Mesenchymal stem cell (in vitro differentiated cells and primary cell): ENCODE measurements at regions not wholly inside any gene's neighbourhood (a gene's known extent, or its start where the extent isn't known, plus 50 kb on each side); places are given as distances from the start of the nearest gene placed in this dataset.

Experiments used
- DNase-seq: peaks from one replicate; pipeline ENCODE4 v3.0.0-alpha.2; 2013
- H2AFZ ChIP-seq: one replicate; pipeline ENCODE4 v1.6.1; 2013; ENCODE audit warnings: low read depth, mild to moderate bottlenecking, control low read depth, inconsistent platforms, low read length, moderate library complexity
- H2AK5ac ChIP-seq: 2 replicates; pipeline ENCODE4 v1.6.1; 2013; ENCODE audit warnings: low read length, moderate library complexity, mild to moderate bottlenecking, inconsistent platforms; ENCODE audit not compliant: severe bottlenecking
- H2BK120ac ChIP-seq: one replicate; pipeline ENCODE4 v1.6.1; 2013; ENCODE audit warnings: low read depth, mild to moderate bottlenecking, inconsistent platforms, low read length, moderate library complexity
- H2BK12ac ChIP-seq, 2 experiments: one replicate each; pipeline ENCODE4 v1.6.1; 2013; ENCODE audit warnings: inconsistent platforms in 2 of 2, low read length in 2 of 2, mild to moderate bottlenecking in 2 of 2, moderate library complexity in 2 of 2, control low read depth in 1 of 2
- H2BK15ac ChIP-seq: one replicate; pipeline ENCODE4 v1.6.1; 2013; ENCODE audit warnings: mild to moderate bottlenecking, low read depth, inconsistent platforms; ENCODE audit not compliant: poor library complexity, severe bottlenecking
- H2BK5ac ChIP-seq: 2 replicates; pipeline ENCODE4 v1.6.1; 2013; ENCODE audit warnings: low read depth, mild to moderate bottlenecking, low read length, control low read depth, inconsistent platforms; ENCODE audit not compliant: poor library complexity, severe bottlenecking
- H3K14ac ChIP-seq, 2 experiments: one replicate each; pipeline ENCODE4 v1.6.1; 2013; ENCODE audit warnings: inconsistent platforms in 2 of 2, low read length in 2 of 2, control low read depth in 1 of 2, mild to moderate bottlenecking in 1 of 2, moderate library complexity in 1 of 2
- H3K18ac ChIP-seq, 2 experiments: one replicate each; pipeline ENCODE4 v1.6.1; 2013; ENCODE audit warnings: inconsistent platforms in 2 of 2, low read length in 2 of 2, control low read depth in 1 of 2, low read depth in 1 of 2, mild to moderate bottlenecking in 1 of 2
- H3K23ac ChIP-seq, 2 experiments: one replicate each; pipeline ENCODE4 v1.6.1; 2013; ENCODE audit warnings: inconsistent platforms in 2 of 2, low read length in 2 of 2, mild to moderate bottlenecking in 2 of 2, moderate library complexity in 2 of 2, control low read depth in 1 of 2
- H3K27ac ChIP-seq: 2 replicates; pipeline ENCODE4 v1.5.1; 2013; ENCODE audit warnings: mild to moderate bottlenecking, moderate library complexity, low read length, control low read depth, inconsistent platforms; ENCODE audit not compliant: poor library complexity, severe bottlenecking
- H3K27me3 ChIP-seq, 2 experiments: 2 replicates each; pipeline versions ENCODE4 v1.6.1 to v1.7.0; 2013; ENCODE audit warnings: low read length in 2 of 2, mild to moderate bottlenecking in 2 of 2, moderate library complexity in 2 of 2, control low read depth in 1 of 2, inconsistent platforms in 1 of 2; ENCODE audit not compliant: control insufficient read depth in 1 of 2, insufficient read depth in 1 of 2
- H3K36me3 ChIP-seq, 2 experiments: 2 replicates each; pipeline versions ENCODE4 v1.6.1 to v1.7.0; 2013; ENCODE audit warnings: low read length in 2 of 2, control low read depth in 1 of 2, inconsistent platforms in 1 of 2, low read depth in 1 of 2, mild to moderate bottlenecking in 1 of 2; ENCODE audit not compliant: insufficient read depth in 2 of 2, control insufficient read depth in 1 of 2
- H3K4ac ChIP-seq, 2 experiments: one replicate each; pipeline ENCODE4 v1.6.1; 2013; ENCODE audit warnings: inconsistent platforms in 2 of 2, low read length in 2 of 2, mild to moderate bottlenecking in 2 of 2, moderate library complexity in 2 of 2, control low read depth in 1 of 2, low read depth in 1 of 2
- H3K4me1 ChIP-seq: 2 replicates; pipeline ENCODE4 v1.6.1; 2013; ENCODE audit warnings: low read depth, low read length, control low read depth; ENCODE audit not compliant: control insufficient read depth, insufficient read depth
- H3K4me2 ChIP-seq: 2 replicates; pipeline ENCODE4 v1.6.1; 2013; ENCODE audit warnings: low read length, mild to moderate bottlenecking, inconsistent platforms; ENCODE audit not compliant: poor library complexity, severe bottlenecking
- H3K4me3 ChIP-seq, 2 experiments: 2 replicates each; pipeline versions ENCODE4 v1.5.1 to v1.7.0; 2013; ENCODE audit warnings: low read length in 2 of 2, mild to moderate bottlenecking in 2 of 2, control low read depth in 1 of 2, low read depth in 1 of 2; ENCODE audit not compliant: insufficient read depth in 1 of 2
- H3K79me1 ChIP-seq: replicated peaks from 2 replicates; pipeline ENCODE4 v1.6.1; 2013; ENCODE audit warnings: mild to moderate bottlenecking, control low read depth, low read length, inconsistent platforms; ENCODE audit not compliant: poor library complexity, severe bottlenecking
- H3K9ac ChIP-seq: 2 replicates; pipeline ENCODE4 v1.7.0; 2013; ENCODE audit warnings: mild to moderate bottlenecking, low read length, moderate library complexity
- H3K9me3 ChIP-seq: 2 replicates; pipeline ENCODE4 v1.7.0; 2013; ENCODE audit warnings: mild to moderate bottlenecking, low read length; ENCODE audit not compliant: control insufficient read depth
- H4K8ac ChIP-seq: one replicate; pipeline ENCODE4 v1.6.1; 2013; ENCODE audit warnings: inconsistent platforms, mild to moderate bottlenecking, low read length, moderate library complexity
- H4K91ac ChIP-seq: one replicate; pipeline ENCODE4 v1.6.1; 2013; ENCODE audit warnings: mild to moderate bottlenecking, low read length, inconsistent platforms
- WGBS: methylation state at CpG from one replicate; pipeline ENCODE4 v1.1.7; 2013; ENCODE audit warnings: mixed read lengths; 5-methylcytosine and 5-hydroxymethylcytosine counted together

GRCh38 chr16:35414563-35414962 is 1955.2 kb downstream of the TP53TG3F start:
- H3K9me3 ChIP-seq, result peaks cover 20% of the 10 kb centered on the region
- no peak overlapping the region for H3K14ac ChIP-seq
- H2AK5ac ChIP-seq, result no peak overlapping the region
- H3K23ac ChIP-seq, result no peak overlapping the region
- H3K27me3 ChIP-seq, result no peaks in the 10 kb centered on the region
- no peaks in the 10 kb centered on the region for H3K4me1 ChIP-seq
- H3K9ac ChIP-seq, result no peak overlapping the region
- no peak overlapping the region for H4K8ac ChIP-seq
- H3K27ac ChIP-seq, result no peak overlapping the region
- H2AFZ ChIP-seq, result no peak overlapping the region
- H4K91ac ChIP-seq, result no peak overlapping the region
- H2BK5ac ChIP-seq, result no peak overlapping the region
- H3K4me2 ChIP-seq, result no peak overlapping the region
- H3K4ac ChIP-seq, result no peak overlapping the region
- no peak overlapping the region for H2BK12ac ChIP-seq
- DNase-seq, result no peak
- H3K79me1 ChIP-seq, result no peaks in the 10 kb centered on the region
- WGBS, result 83% methylated on average over 19 of the region's 19 CpGs
- H3K36me3 ChIP-seq, result no peaks in the 10 kb centered on the region
- no peak overlapping the region for H2BK120ac ChIP-seq
- H3K18ac ChIP-seq, result no peak overlapping the region
- H3K4me3 ChIP-seq, result no peak overlapping the region
- no peak overlapping the region for H2BK15ac ChIP-seq

DNA sequence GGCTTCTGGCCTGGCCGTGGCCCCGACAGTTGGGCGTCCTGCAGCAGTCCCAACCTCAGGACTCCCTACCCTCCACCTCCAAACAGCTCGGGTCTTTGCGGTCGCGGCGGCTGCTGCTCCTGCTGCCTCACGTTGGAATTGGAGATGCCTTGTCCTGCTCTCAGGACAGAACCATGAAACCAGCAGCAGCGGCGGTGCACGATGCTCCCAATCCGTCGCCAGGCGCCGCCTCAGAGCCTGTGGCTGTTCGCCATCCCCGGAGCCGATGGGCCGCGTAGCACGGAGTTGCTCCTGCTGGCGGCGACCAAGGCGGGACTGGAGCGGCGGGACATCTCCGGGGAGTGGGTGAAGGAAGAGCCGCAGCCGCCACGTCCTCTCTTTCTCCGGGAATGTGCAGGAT is 1965.9 kb downstream of the TP53TG3F start:
- no peak overlapping the region for H2BK12ac ChIP-seq
- H2AK5ac ChIP-seq, result no peak overlapping the region
- no peak overlapping the region for H2BK15ac ChIP-seq
- DNase-seq, result no peak
- H3K27ac ChIP-seq, result no peak overlapping the region
- no peaks in the 10 kb centered on the region for H3K36me3 ChIP-seq
- H3K4ac ChIP-seq, result no peak overlapping the region
- H3K27me3 ChIP-seq, result no peaks in the 10 kb centered on the region
- no peaks in the 10 kb centered on the region for H3K79me1 ChIP-seq
- no peak overlapping the region for H2AFZ ChIP-seq
- no peak overlapping the region for H2BK5ac ChIP-seq
- no peak overlapping the region for H4K91ac ChIP-seq
- 91% methylated on average over 32 of the region's 32 CpGs for WGBS
- no peak overlapping the region for H3K9ac ChIP-seq
- no peak overlapping the region for H3K23ac ChIP-seq
- H3K9me3 ChIP-seq, result peaks cover 19% of the 10 kb centered on the region
- H4K8ac ChIP-seq, result no peak overlapping the region
- H2BK120ac ChIP-seq, result no peak overlapping the region
- no peak overlapping the region for H3K18ac ChIP-seq
- no peak overlapping the region for H3K4me2 ChIP-seq
- H3K4me1 ChIP-seq, result no peaks in the 10 kb centered on the region
- H3K14ac ChIP-seq, result no peak overlapping the region
- H3K4me3 ChIP-seq, result no peak overlapping the region

- H2AFZ ChIP-seq, result no peak overlapping the region
Measured at GRCh38 chr16:35431829-35432663, 1972.6 kb downstream of the TP53TG3F start.

GRCh38 chr16:35440875-35441274 is 1981.5 kb downstream of the TP53TG3F start:
- no peak overlapping the region for H2AK5ac ChIP-seq
- no peak overlapping the region for H4K8ac ChIP-seq
- no peak overlapping the region for H3K23ac ChIP-seq
- no peak overlapping the region for H2AFZ ChIP-seq
- no peaks in the 10 kb centered on the region for H3K27me3 ChIP-seq
- H2BK5ac ChIP-seq, result no peak overlapping the region
- no peak overlapping the region for H3K4me2 ChIP-seq
- no peak overlapping the region for H3K14ac ChIP-seq
- H3K4me1 ChIP-seq, result no peaks in the 10 kb centered on the region
- no peak overlapping the region for H2BK12ac ChIP-seq
- no peak overlapping the region for H2BK120ac ChIP-seq
- peaks cover 81% of the 10 kb centered on the region for H3K9me3 ChIP-seq
- no peak overlapping the region for H2BK15ac ChIP-seq
- DNase-seq, result no peak
- no peak overlapping the region for H3K4me3 ChIP-seq
- no peaks in the 10 kb centered on the region for H3K79me1 ChIP-seq
- H3K18ac ChIP-seq, result no peak overlapping the region
- no peak overlapping the region for H3K27ac ChIP-seq
- no peaks in the 10 kb centered on the region for H3K36me3 ChIP-seq
- no peak overlapping the region for H3K4ac ChIP-seq
- no peak overlapping the region for H3K9ac ChIP-seq
- no peak overlapping the region for H4K91ac ChIP-seq

More at GRCh38 chr16:35431829-35432663, 1972.6 kb downstream of the TP53TG3F start:
- H3K4me2 ChIP-seq, result no peak overlapping the region
- DNase-seq, result no peak
- H3K9ac ChIP-seq, result no peak overlapping the region
- H3K18ac ChIP-seq, result no peak overlapping the region
- no peak overlapping the region for H2BK120ac ChIP-seq
- no peak overlapping the region for H2BK5ac ChIP-seq
- no peak overlapping the region for H2AK5ac ChIP-seq
- H3K27ac ChIP-seq, result no peak overlapping the region
- H2BK15ac ChIP-seq, result no peak overlapping the region
- H3K9me3 ChIP-seq, result peaks cover 34% of the 10 kb centered on the region
- H3K4ac ChIP-seq, result no peak overlapping the region
- H3K4me1 ChIP-seq, result no peaks in the 10 kb centered on the region
- H3K14ac ChIP-seq, result no peak overlapping the region
- WGBS, result 8% methylated on average over 4 of the region's 4 CpGs
- H3K4me3 ChIP-seq, result no peak overlapping the region
- no peak overlapping the region for H3K23ac ChIP-seq
- H3K79me1 ChIP-seq, result no peaks in the 10 kb centered on the region
- H4K91ac ChIP-seq, result no peak overlapping the region
- H3K36me3 ChIP-seq, result no peaks in the 10 kb centered on the region
- no peak overlapping the region for H2BK12ac ChIP-seq
- no peaks in the 10 kb centered on the region for H3K27me3 ChIP-seq
- no peak overlapping the region for H4K8ac ChIP-seq
